KMS-11 (cell line): ENCODE measurements at regions not wholly inside any gene's neighbourhood (a gene's known extent, or its start where the extent isn't known, plus 50 kb on each side); places are given as distances from the start of the nearest gene placed in this dataset.

ENCODE experiments used
- H2AFZ ChIP-seq: fragments of 200-600 bp; sonication (generic); 2 replicates; pipeline ENCODE4 v1.6.1; 2016; ENCODE audit warnings: antibody characterized with exemption, mixed run types, low read depth
- H3K27ac ChIP-seq: fragments of 200-600 bp; sonication (generic); 2 replicates; pipeline ENCODE4 v1.6.1; 2016; ENCODE audit warnings: mild to moderate bottlenecking, mixed run types
- H3K27me3 ChIP-seq: fragments of 200-600 bp; sonication (generic); 2 replicates; pipeline ENCODE4 v1.6.1; 2017; ENCODE audit warnings: mild to moderate bottlenecking, low read depth, mixed run types, moderate library complexity; ENCODE audit not compliant: insufficient read depth
- H3K36me3 ChIP-seq: fragments of 200-600 bp; sonication (generic); 2 replicates; pipeline ENCODE4 v1.6.1; 2017; ENCODE audit warnings: mild to moderate bottlenecking, mixed run types; ENCODE audit not compliant: insufficient read depth
- H3K4me1 ChIP-seq: fragments of 200-600 bp; sonication (generic); 2 replicates; pipeline ENCODE4 v1.6.1; 2016; ENCODE audit warnings: mild to moderate bottlenecking, low read depth, mixed run types; ENCODE audit not compliant: poor library complexity, severe bottlenecking
- H3K4me2 ChIP-seq: fragments of 200-600 bp; sonication (generic); 2 replicates; pipeline ENCODE4 v1.7.0; 2016; ENCODE audit warnings: mild to moderate bottlenecking, mixed run types
- H3K4me3 ChIP-seq: fragments of 200-600 bp; sonication (generic); IDR thresholded peaks from 2 replicates; pipeline ENCODE4 v1.6.1; 2017; ENCODE audit warnings: low read depth, low read length, mixed read lengths; ENCODE audit not compliant: insufficient read depth
- H3K79me2 ChIP-seq: fragments of 200-600 bp; sonication (generic); 2 replicates; pipeline ENCODE4 v1.6.1; 2016; ENCODE audit warnings: low read depth, mixed run types; ENCODE audit not compliant: insufficient read depth
- H3K9ac ChIP-seq: fragments of 200-600 bp; sonication (generic); 2 replicates; pipeline ENCODE4 v1.6.1; 2016; ENCODE audit warnings: mild to moderate bottlenecking, mixed run types
- H4K20me1 ChIP-seq: fragments of 200-600 bp; sonication (generic); 2 replicates; pipeline ENCODE4 v1.6.1; 2016; ENCODE audit warnings: mild to moderate bottlenecking, mixed run types; ENCODE audit not compliant: insufficient read depth
- TF ChIP-seq, protein P1 (sequence below): fragments of 200-600 bp; sonication (generic); conservative IDR thresholded peaks from 2 replicates; pipeline ENCODE4 v1.6.1; 2017; ENCODE audit warnings: low read depth, mild to moderate bottlenecking, antibody characterized with exemption, low read length, moderate library complexity, mixed read lengths

- Histone ChIP-seq H2AFZ (no peak overlapping the region), H3K79me2 (no peaks in the 10 kb centered on the region), H3K4me2 (no peak overlapping the region), H3K4me1 (no peaks in the 10 kb centered on the region), H3K27me3 (no peaks in the 10 kb centered on the region), H4K20me1 (no peaks in the 10 kb centered on the region), H3K4me3 (no peak overlapping the region), H3K9ac (no peak overlapping the region), H3K36me3 (no peaks in the 10 kb centered on the region), H3K27ac (no peak overlapping the region)
- TF ChIP-seq, protein P1, sequence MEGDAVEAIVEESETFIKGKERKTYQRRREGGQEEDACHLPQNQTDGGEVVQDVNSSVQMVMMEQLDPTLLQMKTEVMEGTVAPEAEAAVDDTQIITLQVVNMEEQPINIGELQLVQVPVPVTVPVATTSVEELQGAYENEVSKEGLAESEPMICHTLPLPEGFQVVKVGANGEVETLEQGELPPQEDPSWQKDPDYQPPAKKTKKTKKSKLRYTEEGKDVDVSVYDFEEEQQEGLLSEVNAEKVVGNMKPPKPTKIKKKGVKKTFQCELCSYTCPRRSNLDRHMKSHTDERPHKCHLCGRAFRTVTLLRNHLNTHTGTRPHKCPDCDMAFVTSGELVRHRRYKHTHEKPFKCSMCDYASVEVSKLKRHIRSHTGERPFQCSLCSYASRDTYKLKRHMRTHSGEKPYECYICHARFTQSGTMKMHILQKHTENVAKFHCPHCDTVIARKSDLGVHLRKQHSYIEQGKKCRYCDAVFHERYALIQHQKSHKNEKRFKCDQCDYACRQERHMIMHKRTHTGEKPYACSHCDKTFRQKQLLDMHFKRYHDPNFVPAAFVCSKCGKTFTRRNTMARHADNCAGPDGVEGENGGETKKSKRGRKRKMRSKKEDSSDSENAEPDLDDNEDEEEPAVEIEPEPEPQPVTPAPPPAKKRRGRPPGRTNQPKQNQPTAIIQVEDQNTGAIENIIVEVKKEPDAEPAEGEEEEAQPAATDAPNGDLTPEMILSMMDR, result no peak
Measured at GRCh38 chr10:63783882-63784281, 262.7 kb downstream of the REEP3 start.

- Histone ChIP-seq H2AFZ (no peak overlapping the region), H3K4me2 (no peak overlapping the region), H3K27me3 (no peaks in the 10 kb centered on the region), H3K36me3 (no peaks in the 10 kb centered on the region), H3K4me1 (no peaks in the 10 kb centered on the region), H3K4me3 (no peak overlapping the region), H3K9ac (no peak overlapping the region), H3K79me2 (no peaks in the 10 kb centered on the region), H4K20me1 (no peaks in the 10 kb centered on the region), H3K27ac (no peak overlapping the region)
- TF ChIP-seq, protein P1, result no peak
Measured at GRCh38 chr10:63788152-63788821, 267.1 kb downstream of the REEP3 start.

- H3K4me1 ChIP-seq, result no peaks in the 10 kb centered on the region
- no peak overlapping the region for H3K4me2 ChIP-seq
- H3K79me2 ChIP-seq, result no peaks in the 10 kb centered on the region
- no peak overlapping the region for H3K9ac ChIP-seq
- no peak overlapping the region for H3K27ac ChIP-seq
- H2AFZ ChIP-seq, result no peak overlapping the region
- no peaks in the 10 kb centered on the region for H3K27me3 ChIP-seq
- no peak overlapping the region for H3K4me3 ChIP-seq
- TF ChIP-seq, protein P1, result no peak
- no peaks in the 10 kb centered on the region for H3K36me3 ChIP-seq
- H4K20me1 ChIP-seq, result no peaks in the 10 kb centered on the region
Measured at GRCh38 chr10:63795094-63795860, 274.1 kb downstream of the REEP3 start.

DNA sequence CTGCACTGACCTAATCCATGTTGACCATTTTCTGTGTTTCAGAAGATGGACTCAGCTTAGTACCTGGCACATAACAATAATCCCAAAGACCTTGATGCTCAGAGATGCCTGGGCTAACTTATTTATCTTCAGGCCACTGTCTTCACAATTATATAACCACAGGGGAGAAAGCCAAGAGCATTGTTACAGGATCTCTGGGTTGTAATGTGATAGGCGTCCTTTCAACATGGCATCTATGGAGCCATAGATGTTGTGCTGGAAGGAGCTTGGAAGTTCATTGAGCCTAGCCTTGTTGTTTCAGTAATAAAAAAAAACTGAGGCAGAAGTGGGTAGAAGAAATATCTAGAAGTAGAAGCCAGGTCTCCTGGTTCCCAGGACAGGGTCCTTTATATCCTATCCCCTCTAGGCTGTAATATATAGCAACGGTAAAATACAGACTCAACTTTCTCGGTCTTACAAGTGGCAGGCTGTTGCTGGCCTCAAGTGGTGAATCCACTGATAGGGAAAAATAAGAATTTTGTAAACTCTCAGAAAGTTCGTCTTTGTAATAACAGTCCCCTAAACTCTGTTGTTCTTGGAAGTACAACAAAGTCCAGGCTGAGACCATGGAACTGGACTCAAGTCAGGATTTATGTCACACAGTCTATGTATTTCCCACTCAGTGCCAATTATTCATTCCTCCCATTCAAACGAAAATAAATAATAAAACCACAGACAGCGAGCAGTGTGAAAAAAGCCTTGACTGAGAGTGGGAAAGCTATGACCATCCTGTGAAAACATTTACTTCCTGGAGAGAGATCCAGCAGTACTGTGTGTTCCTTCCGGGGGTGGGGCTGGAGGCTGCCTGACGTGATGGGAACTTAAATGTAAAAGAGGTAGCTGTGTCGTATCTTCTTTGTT, 277.6 kb downstream of the REEP3 start:
- Histone ChIP-seq H3K36me3 (no peaks in the 10 kb centered on the region), H3K27ac (no peak overlapping the region), H3K27me3 (no peaks in the 10 kb centered on the region), H3K9ac (no peak overlapping the region), H3K4me2 (no peak overlapping the region), H3K4me1 (no peaks in the 10 kb centered on the region), H2AFZ (no peak overlapping the region), H3K79me2 (no peaks in the 10 kb centered on the region), H3K4me3 (no peak overlapping the region), H4K20me1 (no peaks in the 10 kb centered on the region)
- TF ChIP-seq, protein P1, result no peak
